ENCODE measurements at regions not wholly inside any gene's neighbourhood (a gene's known extent, or its start where the extent isn't known, plus 50 kb on each side); places are given as distances from the start of the nearest gene placed in this dataset.

- TF ChIP-seq CTCF (IDR thresholded peaks at IDR 0.05), result no peak
- TF ChIP-seq RAD21 (IDR thresholded peaks at IDR 0.05; ENCODE audit: low read length), result no peak
- TF ChIP-seq SIN3A (IDR thresholded peaks at IDR 0.05; ENCODE audit: borderline replicate concordance, low read depth, low read length), result no peak
- no peak for TF ChIP-seq GABPA (IDR thresholded peaks at IDR 0.05; ENCODE audit: low read depth)
- no peak for TF ChIP-seq REST (IDR thresholded peaks at IDR 0.05; ENCODE audit: low read depth, low read length)
- no peak for TF ChIP-seq YY1 (IDR thresholded peaks at IDR 0.05; ENCODE audit: low read depth)
- TF ChIP-seq MXI1 (IDR thresholded peaks at IDR 0.05; ENCODE audit: low read depth, low read length), result no peak
These were observed 323.1 kb upstream of the RUNX1 start for GRCh38 chr21:35372201-35372600.

Measured in SK-N-SH (cell line).